HG03039 (cell line): ENCODE measurements at regions not wholly inside any gene's neighbourhood (a gene's known extent, or its start where the extent isn't known, plus 50 kb on each side); places are given as distances from the start of the nearest gene placed in this dataset.

Experiments
- ATAC-seq: cut with Tn5 transposase; IDR thresholded peaks from one replicate; pipeline ENCODE4 v1.9.1; 2021; ENCODE audit warnings: mild to moderate bottlenecking, moderate library complexity; ENCODE audit not compliant: unreplicated experiment

GRCh38 chr22:49197505-49197904, 630.2 kb downstream of the BRD1 start:
- ATAC-seq, result no peak

DNA sequence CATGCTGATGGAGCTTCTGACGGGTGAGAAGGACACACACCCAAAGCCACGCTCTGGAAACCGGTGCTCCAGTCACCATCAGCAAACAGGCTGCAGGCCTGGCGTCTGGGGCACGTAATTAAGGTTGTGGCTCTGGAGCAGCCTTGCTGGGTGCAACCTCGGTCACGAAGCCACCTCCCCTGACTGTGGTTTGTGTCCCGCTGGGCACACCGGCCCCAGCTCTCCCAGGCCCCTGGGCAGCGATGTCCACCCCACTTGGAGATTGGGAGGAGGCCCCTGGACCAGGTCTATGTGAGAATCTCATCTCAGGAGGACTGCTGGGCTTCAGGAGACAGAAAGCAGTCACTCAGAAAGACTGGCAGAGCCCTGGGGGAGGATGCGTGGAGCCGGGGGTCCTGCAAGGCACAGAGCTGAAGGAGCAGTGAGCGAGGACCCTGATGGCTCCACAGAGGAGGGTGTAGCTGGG, 631.6 kb downstream of the BRD1 start:
- ATAC-seq, result no peak

GRCh38 chr22:49195636-49196035, 632.0 kb downstream of the BRD1 start:
- ATAC-seq, result no peak

- no peak for ATAC-seq
These were observed 633.7 kb downstream of the BRD1 start for GRCh38 chr22:49193901-49194465.

DNA sequence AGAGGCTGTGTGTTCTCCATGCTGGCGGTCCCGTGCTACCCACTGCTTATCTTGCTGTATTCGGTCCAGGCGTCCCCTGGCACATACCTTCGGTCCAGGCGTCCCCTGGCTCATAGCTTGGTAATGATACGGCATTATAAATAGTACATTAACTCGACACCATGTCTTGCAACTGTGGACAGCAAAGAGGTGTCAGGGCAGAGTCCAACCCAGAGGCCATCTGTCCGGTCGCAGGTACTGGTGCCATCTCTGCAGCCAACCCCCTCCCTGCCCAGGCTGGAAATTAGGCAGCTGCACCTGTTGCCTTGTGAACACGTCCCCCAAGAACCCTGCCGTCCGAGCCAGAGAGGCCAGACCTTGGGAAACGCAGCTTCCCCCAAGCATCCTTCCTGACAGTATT, 634.3 kb downstream of the BRD1 start:
- ATAC-seq, result no peak

GRCh38 chr22:49192857-49193250, 634.8 kb downstream of the BRD1 start:
- no peak for ATAC-seq

DNA sequence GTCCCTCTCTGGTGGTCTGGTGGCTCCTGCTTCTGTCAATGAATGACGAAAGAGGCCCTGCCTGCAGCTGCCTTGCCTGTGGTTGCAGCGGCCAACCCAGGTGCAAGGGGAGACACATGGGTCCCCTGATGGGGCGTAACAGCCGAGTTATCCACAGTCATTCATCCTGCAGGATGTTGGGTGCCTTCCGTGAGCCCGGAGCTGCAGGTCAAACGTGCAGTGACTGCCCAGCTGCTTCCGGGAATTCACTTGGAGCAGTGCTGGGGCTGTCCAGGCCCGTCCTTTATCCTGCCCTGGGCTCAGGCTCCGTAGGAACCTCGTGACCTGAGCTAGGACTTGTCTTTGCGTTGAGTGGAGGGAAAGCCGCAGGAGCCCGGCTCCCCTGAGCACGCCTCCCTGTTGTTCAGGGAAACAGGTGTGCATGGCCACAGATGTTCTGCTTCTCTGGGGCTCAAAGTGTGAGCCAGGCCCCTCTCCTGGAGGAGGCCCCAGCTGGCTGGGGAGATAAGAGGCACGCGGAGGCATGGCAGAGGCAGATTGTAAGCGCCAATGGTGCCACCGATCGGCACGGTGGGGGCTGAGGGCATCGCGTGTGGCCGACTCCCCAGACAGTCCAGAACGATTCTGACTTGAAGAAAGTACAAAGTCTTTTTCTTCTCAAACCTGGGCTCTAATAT, 635.4 kb downstream of the BRD1 start:
- no peak for ATAC-seq

GRCh38 chr22:49191506-49191980, 636.1 kb downstream of the BRD1 start:
- no peak for ATAC-seq

DNA sequence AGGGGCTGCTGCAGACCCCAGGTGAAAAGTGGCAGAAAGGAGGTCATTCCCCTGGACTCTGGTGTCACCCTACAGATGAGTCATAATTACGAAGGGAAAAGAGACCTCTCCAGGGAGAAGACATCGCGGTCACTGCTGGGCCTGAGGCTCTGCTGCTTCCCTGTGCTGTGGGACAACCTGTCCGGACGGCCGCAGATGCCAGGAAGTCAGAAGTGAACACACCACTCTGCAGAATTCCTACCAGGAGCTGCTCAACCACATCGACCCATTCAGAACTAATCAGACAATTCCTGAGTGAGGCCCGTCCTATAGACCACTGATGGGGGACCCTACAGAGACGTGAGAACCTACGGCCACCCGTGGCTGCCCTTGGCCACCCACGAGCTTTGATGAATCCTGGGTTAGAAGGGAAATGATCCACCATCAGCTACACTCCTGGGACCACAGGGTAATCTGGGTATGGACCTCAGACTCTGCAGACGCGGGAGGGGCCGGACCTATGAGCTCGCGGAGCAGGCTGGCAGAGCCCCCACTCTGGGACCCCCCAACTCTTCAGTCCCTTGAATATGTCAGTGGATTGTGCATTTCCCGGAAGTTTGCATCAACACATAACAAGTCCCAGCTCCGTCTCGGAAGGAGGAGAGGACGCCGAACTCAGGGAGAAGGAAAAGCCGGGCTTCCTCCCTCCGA, 636.7 kb downstream of the BRD1 start:
- ATAC-seq, result no peak

GRCh38 chr22:49189871-49190270, 637.8 kb downstream of the BRD1 start:
- ATAC-seq, result no peak

DNA sequence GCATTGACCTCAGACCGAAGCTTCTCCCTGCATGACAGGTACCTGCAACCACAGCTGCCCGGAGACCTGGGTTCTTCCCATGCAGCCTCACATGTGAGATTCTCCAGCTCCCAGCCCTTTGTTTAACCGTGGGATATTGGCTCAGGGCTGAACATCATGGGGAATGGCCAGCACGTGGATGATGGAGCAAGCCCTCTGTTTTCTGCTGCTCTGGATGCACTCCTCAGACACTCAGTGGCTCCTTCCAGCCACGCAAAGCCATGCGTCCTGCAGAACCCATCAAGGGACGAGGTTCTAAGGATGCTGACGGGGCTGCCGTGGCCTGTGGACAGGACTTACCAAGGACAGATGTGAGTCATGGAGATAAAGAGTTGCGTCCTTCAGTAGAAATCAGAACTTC, 639.1 kb downstream of the BRD1 start:
- ATAC-seq, result no peak

GRCh38 chr22:49188091-49188490, 639.6 kb downstream of the BRD1 start:
- ATAC-seq, result no peak

DNA sequence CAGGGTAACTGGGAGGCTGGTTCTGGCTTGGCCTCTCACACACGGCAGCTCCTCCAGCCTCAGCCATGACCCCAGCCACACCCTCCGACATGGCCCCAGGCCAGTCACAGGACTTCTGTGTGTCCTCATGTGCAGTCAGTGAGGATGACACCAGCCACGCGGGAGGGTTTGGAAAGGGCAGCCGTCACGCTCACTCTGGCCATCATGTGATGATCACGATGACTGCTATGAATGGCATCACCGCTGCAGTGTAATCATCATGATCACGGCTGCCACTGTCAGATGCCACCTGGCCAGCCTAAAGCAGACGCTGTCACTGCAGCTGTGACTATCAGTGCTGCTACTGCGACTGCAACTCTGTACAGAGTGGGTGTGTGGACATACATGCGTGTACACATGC, 640.9 kb downstream of the BRD1 start:
- no peak for ATAC-seq

GRCh38 chr22:49186293-49186692, 641.4 kb downstream of the BRD1 start:
- ATAC-seq, result no peak

DNA sequence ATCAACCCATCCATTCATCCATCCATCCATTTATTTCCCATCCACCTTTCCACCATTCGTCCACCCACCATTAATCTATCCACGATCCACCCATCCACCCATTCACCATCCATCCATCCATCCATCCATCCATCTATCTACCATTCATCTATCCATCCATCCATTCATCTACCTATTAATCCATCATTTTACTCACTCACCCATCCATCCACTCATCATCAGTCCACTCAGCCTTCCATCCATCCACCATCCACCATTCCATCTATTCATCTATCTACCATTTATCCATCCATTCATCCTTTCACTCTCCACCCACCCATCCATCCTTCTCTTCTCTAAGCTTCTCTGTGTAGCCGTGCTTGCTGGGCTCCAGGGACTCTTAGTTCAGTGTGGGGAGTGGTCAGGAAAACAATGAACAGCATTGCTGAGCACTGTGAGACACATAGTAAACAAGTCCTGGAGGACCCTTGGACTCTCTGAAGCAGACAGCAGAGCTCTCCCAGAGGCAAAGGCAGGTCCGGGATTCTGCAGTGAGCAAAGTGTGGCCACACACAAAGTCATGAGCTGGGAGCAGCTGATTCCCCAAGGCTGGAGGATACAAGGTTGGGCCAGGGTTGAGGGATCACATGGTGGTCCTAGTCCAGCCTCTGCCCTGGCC, 642.2 kb downstream of the BRD1 start:
- no peak for ATAC-seq

DNA sequence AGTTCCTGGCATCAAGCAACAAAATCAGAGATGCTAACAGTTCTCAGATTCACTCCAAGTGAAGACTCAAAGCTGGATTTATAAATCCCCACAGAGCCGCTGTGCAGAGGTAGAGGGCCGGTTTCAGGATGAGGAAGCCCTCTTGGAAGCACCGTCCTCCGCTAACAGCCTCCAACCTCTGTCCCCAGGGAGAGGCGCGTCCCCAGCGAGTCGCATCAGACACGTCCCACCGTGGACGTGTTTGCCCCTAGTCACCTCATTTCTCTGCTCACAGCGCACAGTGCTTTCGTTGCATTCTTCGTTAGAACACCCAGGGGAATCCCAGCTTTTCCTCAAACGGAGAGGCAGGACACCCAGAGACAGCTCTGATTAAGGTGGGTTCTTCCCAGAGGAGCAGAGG, 642.9 kb downstream of the BRD1 start:
- ATAC-seq, result no peak

GRCh38 chr22:49183826-49184216, 643.9 kb downstream of the BRD1 start:
- no peak for ATAC-seq

DNA sequence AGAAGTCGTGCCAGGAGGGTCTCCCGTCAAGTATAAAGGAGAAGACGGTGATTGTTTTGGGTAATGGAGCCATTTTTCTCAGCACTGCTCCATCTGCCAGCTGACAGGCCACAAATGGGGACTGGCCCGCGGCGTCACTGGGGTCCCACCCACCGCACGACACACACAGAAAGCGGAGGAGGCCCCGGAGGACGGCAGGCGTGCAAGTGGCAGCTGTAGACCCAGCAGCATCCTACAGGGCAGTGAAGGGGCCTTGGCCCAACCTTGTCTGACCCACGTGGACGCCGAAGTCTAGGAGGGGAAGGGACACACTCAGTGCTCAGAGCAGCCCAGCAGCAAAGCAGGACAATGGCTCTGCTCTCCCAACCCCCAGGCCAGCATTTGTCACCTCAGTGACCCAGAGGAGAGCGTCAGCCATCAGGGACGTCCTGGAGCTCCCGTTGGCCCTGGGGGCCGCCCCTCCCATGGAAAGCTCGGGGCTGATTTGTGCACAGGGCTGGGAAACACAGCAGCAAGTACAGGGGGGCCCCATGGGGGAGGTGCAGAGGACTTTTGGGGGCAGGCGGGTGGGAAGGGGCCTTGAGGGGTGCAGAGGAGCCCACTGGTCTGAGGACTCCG, 644.4 kb downstream of the BRD1 start:
- ATAC-seq, result no peak

DNA sequence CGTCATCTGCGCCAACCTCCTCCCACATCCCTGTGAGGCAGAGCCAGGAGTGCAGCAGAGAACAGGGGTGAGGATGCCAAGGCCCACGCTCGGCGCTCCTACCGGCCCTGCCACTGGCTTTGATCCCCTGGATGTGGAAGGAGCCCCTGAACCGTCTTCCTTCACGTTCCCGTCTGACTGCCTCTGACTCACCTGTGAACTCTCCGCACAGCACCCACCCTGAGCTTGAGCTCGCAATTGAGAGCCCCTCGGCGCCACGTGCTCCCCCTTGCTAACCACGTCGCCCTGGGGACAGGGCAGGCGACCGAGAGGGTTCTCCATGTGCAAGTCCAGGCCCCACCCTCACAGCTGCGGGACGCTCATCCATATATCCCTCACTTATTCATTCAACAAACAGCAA, 645.3 kb downstream of the BRD1 start:
- ATAC-seq, result no peak

GRCh38 chr22:49181942-49182341, 645.7 kb downstream of the BRD1 start:
- ATAC-seq, result no peak

DNA sequence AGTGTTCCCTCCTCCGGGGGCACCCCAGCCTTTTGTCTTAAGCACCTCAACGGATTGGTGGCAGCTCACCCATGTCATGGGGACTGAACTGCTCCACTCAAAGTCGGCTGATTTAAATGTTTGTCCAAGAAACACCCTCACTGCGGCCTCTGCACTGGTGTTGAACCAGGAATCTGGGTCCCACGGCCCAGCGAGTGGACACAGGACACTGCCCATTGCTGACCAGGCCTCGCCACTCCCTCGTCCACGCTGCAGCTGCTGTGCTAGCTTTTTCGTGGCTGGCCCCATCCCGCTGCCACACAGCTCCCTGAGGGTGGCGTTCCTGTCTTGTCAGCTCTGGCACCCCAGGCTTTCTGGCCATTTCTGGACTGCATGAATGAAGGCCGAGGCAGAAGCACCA, 646.2 kb downstream of the BRD1 start:
- no peak for ATAC-seq
